Keratinocyte (primary cell): ENCODE measurements at regions not wholly inside any gene's neighbourhood (a gene's known extent, or its start where the extent isn't known, plus 50 kb on each side); places are given as distances from the start of the nearest gene placed in this dataset.

ENCODE experiments used
- EZH2 ChIP-seq: IDR thresholded peaks from one replicate; pipeline ENCODE4 v1.6.1; 2012; ENCODE audit warnings: inconsistent platforms, mild to moderate bottlenecking, low read length, moderate library complexity
- TF ChIP-seq, protein P1 (sequence below), 3 experiments: IDR thresholded peaks in 1 of 3; conservative IDR thresholded peaks in 1 of 3; optimal IDR thresholded peaks in 1 of 3; 2 replicates in 2 of 3; 3 replicates in 1 of 3; pipeline versions ENCODE3 to v1.5.1; 2011; ENCODE audit warnings: low read length in 3 of 3, mild to moderate bottlenecking in 3 of 3, moderate library complexity in 2 of 3, control low read depth in 1 of 3, inconsistent platforms in 1 of 3; ENCODE audit not compliant: insufficient read depth in 2 of 3; ENCODE audit errors: extremely low read depth in 1 of 3

DNA sequence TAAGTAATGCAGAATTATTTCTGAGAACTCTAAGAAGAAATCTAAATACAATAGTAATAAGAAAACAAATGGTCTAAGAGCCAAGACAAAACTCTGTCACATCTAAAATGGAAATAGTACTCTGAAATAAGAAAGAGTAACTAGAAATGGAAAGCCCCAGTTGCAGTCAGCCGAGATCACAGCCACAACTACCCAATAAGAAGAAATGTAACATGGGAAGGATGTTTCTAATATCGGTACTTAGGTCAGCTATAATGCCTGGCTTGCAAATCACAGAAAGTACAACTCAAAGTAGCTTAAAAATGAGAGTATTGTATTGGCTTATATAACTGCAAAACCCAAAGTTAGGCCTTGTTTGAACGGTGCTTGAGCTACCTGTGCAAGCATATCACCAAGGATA, 58.6 kb upstream of the USP25 start:
- TF ChIP-seq, protein P1, sequence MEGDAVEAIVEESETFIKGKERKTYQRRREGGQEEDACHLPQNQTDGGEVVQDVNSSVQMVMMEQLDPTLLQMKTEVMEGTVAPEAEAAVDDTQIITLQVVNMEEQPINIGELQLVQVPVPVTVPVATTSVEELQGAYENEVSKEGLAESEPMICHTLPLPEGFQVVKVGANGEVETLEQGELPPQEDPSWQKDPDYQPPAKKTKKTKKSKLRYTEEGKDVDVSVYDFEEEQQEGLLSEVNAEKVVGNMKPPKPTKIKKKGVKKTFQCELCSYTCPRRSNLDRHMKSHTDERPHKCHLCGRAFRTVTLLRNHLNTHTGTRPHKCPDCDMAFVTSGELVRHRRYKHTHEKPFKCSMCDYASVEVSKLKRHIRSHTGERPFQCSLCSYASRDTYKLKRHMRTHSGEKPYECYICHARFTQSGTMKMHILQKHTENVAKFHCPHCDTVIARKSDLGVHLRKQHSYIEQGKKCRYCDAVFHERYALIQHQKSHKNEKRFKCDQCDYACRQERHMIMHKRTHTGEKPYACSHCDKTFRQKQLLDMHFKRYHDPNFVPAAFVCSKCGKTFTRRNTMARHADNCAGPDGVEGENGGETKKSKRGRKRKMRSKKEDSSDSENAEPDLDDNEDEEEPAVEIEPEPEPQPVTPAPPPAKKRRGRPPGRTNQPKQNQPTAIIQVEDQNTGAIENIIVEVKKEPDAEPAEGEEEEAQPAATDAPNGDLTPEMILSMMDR (optimal IDR thresholded peaks at IDR 0.05 in 1 of 3, IDR thresholded peaks at IDR 0.05 in 1 of 3, conservative IDR thresholded peaks at IDR 0.05 in 1 of 3; ENCODE audit: extremely low read depth in 1 of 3, insufficient read depth in 2 of 3, low read length in 3 of 3), result no peak
- TF ChIP-seq EZH2, result no peak
